ENCODE measurements at regions not wholly inside any gene's neighbourhood (a gene's known extent, or its start where the extent isn't known, plus 50 kb on each side); places are given as distances from the start of the nearest gene placed in this dataset.

- no peak overlapping the region for H3K27ac ChIP-seq
- H3K9me3 ChIP-seq = no peaks in the 10 kb centered on the region
- no peak for FAIRE-seq
- TF ChIP-seq BCL3 (IDR thresholded peaks at IDR 0.05) = no peak
- no peak for TF ChIP-seq HMGXB4 (CRISPR knock-in tag; IDR thresholded peaks at IDR 0.05; ENCODE audit: borderline replicate concordance)
- no peak for TF ChIP-seq MAZ (IDR thresholded peaks at IDR 0.05; ENCODE audit: borderline replicate concordance, low read depth, low read length)
- no peak for TF ChIP-seq ZC3H11A (IDR thresholded peaks at IDR 0.05)
- no peak for TF ChIP-seq CHD4 (IDR thresholded peaks at IDR 0.05; ENCODE audit: borderline replicate concordance)
- H3K4me1 ChIP-seq = no peaks in the 10 kb centered on the region
- ChIA-PET POLR2A (no interaction called here), CTCF (no interaction called here)
- 67% methylated on average over 8 of the region's 8 CpGs for WGBS (ENCODE audit: missing lambda C conversion rate)
- no peak for ATAC-seq
- H3K4me2 ChIP-seq = no peak overlapping the region
- DNase-seq (ENCODE audit: low read depth in 1 of 2, low spot score in 1 of 2) = no peak
- no peak overlapping the region for H3K4me3 ChIP-seq
Measured at GRCh38 chr2:156800781-156801361, 364.7 kb downstream of the GPD2 start.

GRCh38 chr2:156803243-156803642 is 367.1 kb downstream of the GPD2 start:
- FAIRE-seq (no peak), ATAC-seq (no peak), DNase-seq (ENCODE audit: low read depth in 1 of 2, low spot score in 1 of 2) (no peak)
- Histone ChIP-seq H3K4me3 (no peak overlapping the region), H3K4me1 (no peaks in the 10 kb centered on the region), H3K4me2 (no peak overlapping the region), H3K27ac (no peak overlapping the region), H3K9me3 (no peaks in the 10 kb centered on the region)
- CTCF ChIA-PET = no interaction called here
- TF ChIP-seq RAD21 (conservative IDR thresholded peaks at IDR 0.05 in 1 of 2, IDR thresholded peaks at IDR 0.05 in 1 of 2) (no peak), KDM5A (IDR thresholded peaks at IDR 0.05) (no peak), BHLHE40 (IDR thresholded peaks at IDR 0.05; ENCODE audit: low read depth, low read length) (no peak)
- POLR2A ChIA-PET = no interaction called here
- WGBS (ENCODE audit: missing lambda C conversion rate) = 52% methylated on average over 10 of the region's 10 CpGs

- H3K9me3 ChIP-seq = no peaks in the 10 kb centered on the region
- no peak for DNase-seq (ENCODE audit: low read depth in 1 of 2, low spot score in 1 of 2)
- FAIRE-seq = no peak
- no peak overlapping the region for H3K4me2 ChIP-seq
- WGBS (ENCODE audit: missing lambda C conversion rate) = 81% methylated on average over 5 of the region's 5 CpGs
- no peaks in the 10 kb centered on the region for H3K4me1 ChIP-seq
- CTCF ChIA-PET = no interaction called here
- ATAC-seq = no peak
- no peak overlapping the region for H3K27ac ChIP-seq
- H3K4me3 ChIP-seq = no peak overlapping the region
- TF ChIP-seq BHLHE40 (IDR thresholded peaks at IDR 0.05; ENCODE audit: low read depth, low read length) = no peak
- TF ChIP-seq KDM1A (IDR thresholded peaks at IDR 0.05; ENCODE audit: low read depth) = no peak
- no peak for TF ChIP-seq BCL3 (IDR thresholded peaks at IDR 0.05)
- no peak for TF ChIP-seq RARB (CRISPR knock-in tag; IDR thresholded peaks at IDR 0.05)
- TF ChIP-seq PHF8 (IDR thresholded peaks at IDR 0.05; ENCODE audit: borderline replicate concordance, low read depth) = no peak
- no peak for TF ChIP-seq MAFK (IDR thresholded peaks at IDR 0.05; ENCODE audit: partially characterized antibody)
- TF ChIP-seq ZSCAN20 (CRISPR knock-in tag; IDR thresholded peaks at IDR 0.05) = no peak
- no peak for TF ChIP-seq RAD21 (conservative IDR thresholded peaks at IDR 0.05 in 1 of 2, IDR thresholded peaks at IDR 0.05 in 1 of 2)
- no peak for TF ChIP-seq CTCF (IDR thresholded peaks at IDR 0.05)
- POLR2A ChIA-PET = no interaction called here
Measured at GRCh38 chr2:156803967-156804366, 367.8 kb downstream of the GPD2 start.

All from A549 (cell line).